Stomach (tissue), 8 donors: ENCODE measurements at regions not wholly inside any gene's neighbourhood (a gene's known extent, or its start where the extent isn't known, plus 50 kb on each side); places are given as distances from the start of the nearest gene placed in this dataset.
"Not testable (repeated sequence)": the region's sequence is repeated elsewhere in the genome, so short reads cannot be mapped to it uniquely, and the experiment has no call there.

Source experiments
- DNase-seq, 2 donors: peaks; one replicate each; pipeline versions ENCODE4 v3.0.0 to v3.0.0-alpha.2; 2013 to 2019
- H3K27ac ChIP-seq, 5 donors: fragments of 200-600 bp in 4 of 5; sonication (generic) in 4 of 5; one replicate each; pipeline ENCODE4 v1.5.1; 2013 to 2019; ENCODE audit warnings: mild to moderate bottlenecking in 1 of 5, moderate library complexity in 1 of 5
- H3K27me3 ChIP-seq, 3 donors: fragments of 200-600 bp; sonication (generic); one replicate each; pipeline ENCODE4 v1.5.1; 2017 to 2019; ENCODE audit warnings: mixed run types in 1 of 3
- H3K36me3 ChIP-seq, 4 donors: fragments of 200-600 bp; sonication (generic); 1 replicate in 3 of 4; 2 replicates in 1 of 4; pipeline ENCODE4 v1.5.1; 2016 to 2019
- H3K4me1 ChIP-seq, 4 donors: fragments of 200-600 bp; sonication (generic); one replicate each; pipeline ENCODE4 v1.5.1; 2016 to 2019
- H3K4me3 ChIP-seq, 4 donors: fragments of 200-600 bp; sonication (generic) in 3 of 4; one replicate each; pipeline ENCODE4 v1.5.1; 2016 to 2019; ENCODE audit warnings: mild to moderate bottlenecking in 1 of 4
- H3K9me3 ChIP-seq, 4 donors: fragments of 200-600 bp; sonication (generic); one replicate each; pipeline ENCODE4 v1.5.1; 2016 to 2019
- CTCF ChIP-seq, 7 experiments: fragments of 450-650 bp in 4 of 7; fragments of 200-600 bp in 3 of 7; sonication (generic) in 3 of 7; IDR thresholded peaks; one replicate each; pipeline ENCODE4 v1.5.1; 2016 to 2019; ENCODE audit warnings: antibody characterized with exemption in 7 of 7, control low read depth in 2 of 7, mild to moderate bottlenecking in 1 of 7
- EP300 ChIP-seq: sonication (generic); formaldehyde crosslinking; IDR thresholded peaks from one replicate; pipeline ENCODE4 v1.6.1; 2017; ENCODE audit warnings: antibody characterized with exemption
- POLR2A ChIP-seq, 4 donors: fragments of 450-650 bp; IDR thresholded peaks; one replicate each; pipeline ENCODE4 v1.6.1; 2016; ENCODE audit warnings: antibody characterized with exemption in 4 of 4, control low read depth in 2 of 4, mild to moderate bottlenecking in 1 of 4, moderate library complexity in 1 of 4
- POLR2AphosphoS5 ChIP-seq, 3 donors: sonication (generic); formaldehyde crosslinking; IDR thresholded peaks; one replicate each; pipeline ENCODE4 v1.6.1; 2016; ENCODE audit warnings: antibody characterized with exemption in 3 of 3
- whole genome bisulfite sequencing, 5 donors: extraction: QIAGEN DNeasy Blood & Tissue Kit in 3 of 5; methylation state at CpG; one replicate each; pipeline versions ENCODE4 v1.1.5 to v1.1.7; 2013 to 2018; 5-methylcytosine and 5-hydroxymethylcytosine counted together
- intact Hi-C: fragments of 100-400 bp; cut with DNase I; formaldehyde crosslinking; loops from one replicate; pipeline ENCODE4 v1.15.1; 2023; ENCODE audit warnings: low total_unique reads
- donor health status: healthy with polysubstance abuse.
- donor health status: Bipolar disorder and iron deficiency.
- donor health status: healthy.

GRCh38 chr10:29861811-29862505, 197.4 kb downstream of the JCAD start:
- H3K27me3 ChIP-seq, result no peaks in the 10 kb centered on the region
- no peaks in the 10 kb centered on the region for H3K9me3 ChIP-seq
- H3K27ac ChIP-seq, result peak overlapping the region in 1 of 5 donors; percentile 72
- 52 to 85% (median 71%) methylated on average over 4 of the region's 4 CpGs for WGBS, 5 donors
- no peak overlapping the region for H3K4me3 ChIP-seq
- TF ChIP-seq CTCF (IDR thresholded peaks at IDR 0.05), result no peak
- no peak for TF ChIP-seq POLR2A (IDR thresholded peaks at IDR 0.05)
- no peak for TF ChIP-seq POLR2AphosphoS5 (IDR thresholded peaks at IDR 0.05)
- TF ChIP-seq EP300, result no peak
- H3K4me1 ChIP-seq, result peaks cover 7 to 20% (median 9%) of the 10 kb centered on the region in 4 donors
- no peaks in the 10 kb centered on the region for H3K36me3 ChIP-seq
- intact Hi-C loops, result no loop called here
- no peak for DNase-seq

GRCh38 chr10:29861231-29861630, 198.2 kb downstream of the JCAD start:
- WGBS, 5 donors, result 88 to 97% (median 93%) methylated on average over 5 of the region's 5 CpGs
- Histone ChIP-seq H3K4me1 (peaks cover 7 to 17% (median 9%) of the 10 kb centered on the region in 4 donors), H3K27ac (peak overlapping the region in 2 of 5 donors; percentile 53 to 72)
- DNase-seq, H3K9me3 ChIP-seq, H3K4me3 ChIP-seq, H3K36me3 ChIP-seq, H3K27me3 ChIP-seq, intact Hi-C loops: not testable (repeated sequence)

- Histone ChIP-seq H3K27me3 (no peaks in the 10 kb centered on the region), H3K9me3 (no peaks in the 10 kb centered on the region), H3K36me3 (no peaks in the 10 kb centered on the region), H3K4me1 (peaks cover 7 to 11% (median 9%) of the 10 kb centered on the region in 4 donors), H3K27ac (peak overlapping the region in 3 of 5 donors; percentile 19 to 72 (median 53)), H3K4me3 (no peak overlapping the region)
- TF ChIP-seq POLR2AphosphoS5 (IDR thresholded peaks at IDR 0.05), result peak in 2 of 3 donors; percentile 57 to 73
- peak; percentile 59 for TF ChIP-seq EP300
- no peak for TF ChIP-seq CTCF (IDR thresholded peaks at IDR 0.05)
- no peak for TF ChIP-seq POLR2A (IDR thresholded peaks at IDR 0.05)
- intact Hi-C loops, result no loop called here
- DNase-seq, result no peak
- WGBS, 5 donors, result 72 to 92% (median 90%) methylated on average over 9 of the region's 9 CpGs
Observed at GRCh38 chr10:29860166-29860565, 199.2 kb downstream of the JCAD start.

GRCh38 chr10:29859521-29860130, 199.8 kb downstream of the JCAD start:
- intact Hi-C loops, result no loop called here
- H3K4me3 ChIP-seq, result no peak overlapping the region
- TF ChIP-seq CTCF (IDR thresholded peaks at IDR 0.05), result no peak
- no peak for DNase-seq
- no peaks in the 10 kb centered on the region for H3K9me3 ChIP-seq
- H3K4me1 ChIP-seq, result peaks cover 7 to 11% (median 9%) of the 10 kb centered on the region in 4 donors
- peak overlapping the region in 3 of 5 donors; percentile 19 to 72 (median 53) for H3K27ac ChIP-seq
- H3K27me3 ChIP-seq, result no peaks in the 10 kb centered on the region
- WGBS, 5 donors, result 82 to 90% (median 86%) methylated on average over 6 of the region's 6 CpGs
- H3K36me3 ChIP-seq, result no peaks in the 10 kb centered on the region

- peaks cover 7 to 11% (median 9%) of the 10 kb centered on the region in 4 donors for H3K4me1 ChIP-seq
- H3K9me3 ChIP-seq, result no peaks in the 10 kb centered on the region
- TF ChIP-seq EP300, result no peak
- TF ChIP-seq CTCF (IDR thresholded peaks at IDR 0.05), result no peak
- TF ChIP-seq POLR2A (IDR thresholded peaks at IDR 0.05), result no peak
- no peak for TF ChIP-seq POLR2AphosphoS5 (IDR thresholded peaks at IDR 0.05)
- no peaks in the 10 kb centered on the region for H3K27me3 ChIP-seq
- intact Hi-C loops, result no loop called here
- H3K27ac ChIP-seq, result peak overlapping the region in 4 of 5 donors; percentile 22 to 72 (median 43)
- 55 to 58% (median 56%) methylated on average over 3 of the region's 3 CpGs for WGBS, 5 donors
- H3K36me3 ChIP-seq, result no peaks in the 10 kb centered on the region
- H3K4me3 ChIP-seq, result no peak overlapping the region
- no peak for DNase-seq
Observed at GRCh38 chr10:29858702-29859267, 200.6 kb downstream of the JCAD start.
